H1 (cell line): ENCODE measurements at regions not wholly inside any gene's neighbourhood (a gene's known extent, or its start where the extent isn't known, plus 50 kb on each side); places are given as distances from the start of the nearest gene placed in this dataset.

ENCODE experiments used
- CTCF ChIA-PET: fragments of 300-600 bp; sonication (Branson Sonifier 250); formaldehyde crosslinking; loops from one replicate; lab custom pipeline; 2021; ENCODE audit not compliant: partially characterized antibody; lab: Charles Lee
- POLR2A ChIA-PET: fragments of 300-600 bp; sonication (Branson Sonifier 250); formaldehyde crosslinking; loops from one replicate; lab custom pipeline; 2021; ENCODE audit warnings: inconsistent platforms; ENCODE audit not compliant: partially characterized antibody; lab: Charles Lee
- DNase-seq, 2 experiments: peaks; one replicate each; pipeline versions ENCODE4 v3.0.0 to v3.0.0-alpha.2; 2010 to 2022; ENCODE audit warnings: low spot score in 2 of 2, low read depth in 1 of 2, mixed read lengths in 1 of 2
- FAIRE-seq: peaks from 2 replicates; lab custom pipeline; 2011; peaks lifted over from hg19 to GRCh38; lab: Jason Lieb, UNC
- H2AFZ ChIP-seq: 2 replicates; pipeline ENCODE4 v1.8.1; 2012; ENCODE audit warnings: low read length, inconsistent platforms
- H2AK5ac ChIP-seq: 2 replicates; pipeline ENCODE4 v1.6.1; 2013; ENCODE audit warnings: low read depth, low read length
- H2BK120ac ChIP-seq: replicated peaks from 2 replicates; pipeline ENCODE3; 2013; ENCODE audit warnings: low read depth, low read length, inconsistent platforms
- H2BK12ac ChIP-seq: 2 replicates; pipeline ENCODE4 v1.6.1; 2013; ENCODE audit warnings: low read depth, low read length
- H2BK15ac ChIP-seq: 2 replicates; pipeline ENCODE4 v1.6.1; 2013; ENCODE audit warnings: low read length
- H2BK20ac ChIP-seq: 2 replicates; pipeline ENCODE4 v1.6.1; 2013; ENCODE audit warnings: low read length
- H2BK5ac ChIP-seq: 2 replicates; pipeline ENCODE4 v1.6.1; 2013; ENCODE audit warnings: low read depth, low read length
- H3K14ac ChIP-seq: 2 replicates; pipeline ENCODE4 v1.6.1; 2013; ENCODE audit warnings: inconsistent platforms; ENCODE audit not compliant: insufficient read length
- H3K18ac ChIP-seq: 2 replicates; pipeline ENCODE4 v1.6.1; 2013; ENCODE audit warnings: low read length; ENCODE audit errors: extremely low read depth
- H3K23ac ChIP-seq: 2 replicates; pipeline ENCODE4 v1.6.1; 2013; ENCODE audit warnings: inconsistent platforms; ENCODE audit not compliant: insufficient read length
- H3K23me2 ChIP-seq: 2 replicates; pipeline ENCODE4 v1.6.1; 2013; ENCODE audit warnings: low read depth, low read length
- H3K27ac ChIP-seq: 2 replicates; pipeline ENCODE4 v1.6.1; 2011; ENCODE audit warnings: low read depth, low read length, inconsistent platforms
- H3K27me3 ChIP-seq, 4 experiments: replicated peaks in 1 of 4; 1 replicate in 1 of 4; 2 replicates in 3 of 4; pipeline versions ENCODE4 v1.6.1 to v1.8.1; 2011 to 2013; ENCODE audit warnings: low read length in 3 of 4, mild to moderate bottlenecking in 3 of 4, inconsistent platforms in 2 of 4, mixed read lengths in 2 of 4, moderate library complexity in 1 of 4; ENCODE audit not compliant: control insufficient read depth in 3 of 4, insufficient read depth in 3 of 4; ENCODE audit errors: extremely low read depth in 1 of 4
- H3K36me3 ChIP-seq, 4 experiments: 2 replicates each; pipeline versions ENCODE4 v1.6.1 to v1.8.1; 2011 to 2013; ENCODE audit warnings: mild to moderate bottlenecking in 4 of 4, low read length in 3 of 4, moderate library complexity in 2 of 4, control low read depth in 1 of 4, inconsistent platforms in 1 of 4; ENCODE audit not compliant: insufficient read depth in 4 of 4, control insufficient read depth in 2 of 4
- H3K4ac ChIP-seq: replicated peaks from 2 replicates; pipeline ENCODE3; 2013; ENCODE audit warnings: low read length, low read depth, mixed read lengths, inconsistent platforms; ENCODE audit not compliant: insufficient read length
- H3K4me1 ChIP-seq, 4 experiments: replicated peaks in 1 of 4; 1 replicate in 1 of 4; 2 replicates in 3 of 4; pipeline versions ENCODE4 v1.6.1 to v1.8.1; 2011 to 2013; ENCODE audit warnings: low read length in 3 of 4, inconsistent platforms in 2 of 4, mixed read lengths in 1 of 4; ENCODE audit not compliant: insufficient read depth in 4 of 4, control insufficient read depth in 3 of 4
- H3K4me2 ChIP-seq, 2 experiments: 2 replicates each; pipeline versions ENCODE4 v1.6.1 to v1.8.1; 2011 to 2013; ENCODE audit warnings: low read depth in 2 of 2, low read length in 2 of 2, control low read depth in 1 of 2, inconsistent platforms in 1 of 2, mild to moderate bottlenecking in 1 of 2; ENCODE audit not compliant: insufficient read depth in 1 of 2
- H3K4me3 ChIP-seq, 4 experiments: fragments of 200-600, 300-600 bp in 1 of 4; sonication (generic), shearing (Covaris generic), sonication (Bioruptor Twin) in 1 of 4; 2 replicates each; pipeline versions ENCODE4 v1.5.1 to v1.8.1; 2011 to 2016; ENCODE audit warnings: low read length in 4 of 4, low read depth in 3 of 4, control low read depth in 2 of 4, inconsistent platforms in 2 of 4, mild to moderate bottlenecking in 2 of 4, mixed read lengths in 1 of 4, moderate library complexity in 1 of 4; ENCODE audit not compliant: insufficient read depth in 2 of 4; ENCODE audit errors: extremely low read depth in 1 of 4
- H3K56ac ChIP-seq: replicated peaks from 2 replicates; pipeline ENCODE3; 2013; ENCODE audit warnings: low read depth, mild to moderate bottlenecking, mixed read lengths, low read length, inconsistent platforms; ENCODE audit not compliant: insufficient read length
- H3K79me1 ChIP-seq: 2 replicates; pipeline ENCODE4 v1.6.1; 2013; ENCODE audit warnings: low read depth, low read length, control low read depth
- H3K79me2 ChIP-seq, 2 experiments: 2 replicates each; pipeline versions ENCODE4 v1.6.1 to v1.8.1; 2012 to 2013; ENCODE audit warnings: low read length in 2 of 2, mild to moderate bottlenecking in 2 of 2, inconsistent platforms in 1 of 2; ENCODE audit not compliant: insufficient read depth in 2 of 2, control insufficient read depth in 1 of 2
- H3K9ac ChIP-seq, 4 experiments: replicated peaks in 1 of 4; 1 replicate in 1 of 4; 2 replicates in 3 of 4; pipeline versions ENCODE4 v1.6.1 to v1.8.1; 2011 to 2013; ENCODE audit warnings: low read depth in 3 of 4, low read length in 3 of 4, control low read depth in 2 of 4, mild to moderate bottlenecking in 2 of 4, moderate library complexity in 2 of 4, inconsistent platforms in 1 of 4; ENCODE audit errors: extremely low read depth in 1 of 4
- H3K9me3 ChIP-seq, 2 experiments: 2 replicates each; pipeline versions ENCODE4 v1.6.1 to v1.8.1; 2012 to 2013; ENCODE audit warnings: mild to moderate bottlenecking in 2 of 2, moderate library complexity in 2 of 2, control low read depth in 1 of 2, inconsistent platforms in 1 of 2, low read depth in 1 of 2, low read length in 1 of 2, mixed read lengths in 1 of 2; ENCODE audit not compliant: insufficient read depth in 2 of 2
- H4K20me1 ChIP-seq, 2 experiments: replicated peaks in 1 of 2; 2 replicates each; pipeline versions ENCODE3 to v1.8.1; 2011 to 2013; ENCODE audit warnings: inconsistent platforms in 2 of 2, low read length in 2 of 2, mild to moderate bottlenecking in 1 of 2; ENCODE audit not compliant: insufficient read depth in 2 of 2, control insufficient read depth in 1 of 2
- H4K5ac ChIP-seq: 2 replicates; pipeline ENCODE4 v1.6.1; 2013; ENCODE audit warnings: low read length, low read depth, mixed read lengths, inconsistent platforms; ENCODE audit not compliant: insufficient read length
- H4K8ac ChIP-seq: 2 replicates; pipeline ENCODE4 v1.8.0; 2013; ENCODE audit warnings: mild to moderate bottlenecking, moderate library complexity, low read length, inconsistent platforms; ENCODE audit not compliant: insufficient read depth; ENCODE audit errors: extremely low read depth
- H4K91ac ChIP-seq: replicated peaks from 2 replicates; pipeline ENCODE3; 2013; ENCODE audit warnings: low read length, mixed read lengths, inconsistent platforms; ENCODE audit not compliant: insufficient read length
- BRCA1 ChIP-seq: IDR thresholded peaks from 2 replicates; pipeline ENCODE4 v1.6.1; 2012; ENCODE audit warnings: low read depth, low read length, improper control_type of control experiment
- CBX5 ChIP-seq: fragments of 300-800, 300-1000 bp; sonication (generic); IDR thresholded peaks from 2 replicates; pipeline ENCODE4 v1.7.1; 2016; ENCODE audit warnings: antibody characterized with exemption, low read length, low read depth
- CEBPB ChIP-seq: IDR thresholded peaks from 2 replicates; pipeline ENCODE4 v1.6.1; 2012; ENCODE audit warnings: low read depth, low read length
- EP300 ChIP-seq, 2 experiments: IDR thresholded peaks; 1 replicate in 1 of 2; 2 replicates in 1 of 2; pipeline ENCODE4 v1.6.1; 2011 to 2012; ENCODE audit warnings: low read depth in 2 of 2, low read length in 2 of 2, mild to moderate bottlenecking in 2 of 2, borderline replicate concordance in 1 of 2, inconsistent platforms in 1 of 2, moderate library complexity in 1 of 2
- HDAC2 ChIP-seq, 2 experiments: fragments of 300-600 bp in 1 of 2; sonication (generic) in 1 of 2; IDR thresholded peaks; 2 replicates each; pipeline ENCODE4 v1.6.1; 2011 to 2012; ENCODE audit warnings: low read depth in 2 of 2, low read length in 2 of 2, mild to moderate bottlenecking in 2 of 2, moderate library complexity in 2 of 2, borderline replicate concordance in 1 of 2, inconsistent platforms in 1 of 2
- KDM1A ChIP-seq: fragments of 200-600, 300-600 bp; sonication (generic); IDR thresholded peaks from 2 replicates; pipeline ENCODE4 v1.7.1; 2016; ENCODE audit warnings: mild to moderate bottlenecking, low read length, borderline replicate concordance
- NANOG ChIP-seq: IDR thresholded peaks from 2 replicates; pipeline ENCODE4 v1.6.1; 2011; ENCODE audit warnings: low read length, low read depth, mild to moderate bottlenecking, inconsistent platforms; ENCODE audit not compliant: insufficient read depth, poor library complexity, severe bottlenecking
- POLR2A ChIP-seq, 2 experiments: IDR thresholded peaks; 1 replicate in 1 of 2; 2 replicates in 1 of 2; pipeline ENCODE4 v1.6.1; 2011; ENCODE audit warnings: low read depth in 2 of 2, low read length in 2 of 2, mild to moderate bottlenecking in 2 of 2; ENCODE audit errors: control extremely low read depth in 1 of 2
- RNF2 ChIP-seq: fragments of 200-900, 300-1000 bp; sonication (generic); IDR thresholded peaks from 2 replicates; pipeline ENCODE4 v1.7.1; 2016; ENCODE audit warnings: borderline replicate concordance, low read depth, mild to moderate bottlenecking, antibody characterized with exemption, low read length; ENCODE audit not compliant: poor library complexity, severe bottlenecking; ENCODE audit errors: missing control alignments
- SIN3A ChIP-seq, 2 experiments: IDR thresholded peaks in 1 of 2; conservative IDR thresholded peaks in 1 of 2; 2 replicates each; pipeline ENCODE4 v1.6.1; 2011 to 2012; ENCODE audit warnings: low read length in 2 of 2, improper control_type of control experiment in 1 of 2, low read depth in 1 of 2, mild to moderate bottlenecking in 1 of 2
- SIX5 ChIP-seq: IDR thresholded peaks from 2 replicates; pipeline ENCODE4 v1.6.1; 2011; ENCODE audit warnings: mild to moderate bottlenecking, low read depth, low read length
- SP1 ChIP-seq: IDR thresholded peaks from 2 replicates; pipeline ENCODE4 v1.6.1; 2011; ENCODE audit warnings: low read depth, low read length
- YY1 ChIP-seq: IDR thresholded peaks from 2 replicates; pipeline ENCODE4 v1.6.1; 2011; ENCODE audit warnings: low read depth, mild to moderate bottlenecking, low read length
- WGBS, 2 experiments: shearing (Covaris generic) in 1 of 2; methylation state at CpG; one replicate each; pipeline versions ENCODE4 v1.1.6 to v1.1.7; 2013 to 2015; ENCODE audit warnings: low lambda C conversion rate in 2 of 2, mixed read lengths in 2 of 2, inconsistent platforms in 1 of 2, low coverage in 1 of 2, missing lambda C conversion rate in 1 of 2; ENCODE audit not compliant: insufficient replicate concordance in 2 of 2, insufficient coverage in 1 of 2, insufficient read length in 1 of 2; ENCODE audit errors: extremely low coverage in 1 of 2, missing lambda C conversion rate in 1 of 2; 5-methylcytosine and 5-hydroxymethylcytosine counted together

- Histone ChIP-seq H4K20me1 (no peaks in the 10 kb centered on the region), H3K4ac (no peak overlapping the region), H3K56ac (no peak overlapping the region), H2BK12ac (no peak overlapping the region), H3K27me3 (no peaks in the 10 kb centered on the region), H2BK120ac (no peak overlapping the region), H3K23ac (no peak overlapping the region), H2BK5ac (no peak overlapping the region), H3K79me1 (no peaks in the 10 kb centered on the region), H2AK5ac (no peak overlapping the region), H3K36me3 (no peaks in the 10 kb centered on the region), H3K27ac (no peak overlapping the region), H3K9me3 (peaks cover 10 to 15% of the 10 kb centered on the region in 2 experiments), H3K14ac (no peak overlapping the region), H4K5ac (no peak overlapping the region), H3K4me2 (no peak overlapping the region), H3K4me3 (no peak overlapping the region), H4K8ac (no peak overlapping the region), H2BK20ac (no peak overlapping the region), H4K91ac (no peak overlapping the region), H3K4me1 (no peaks in the 10 kb centered on the region), H3K9ac (no peak overlapping the region), H2AFZ (no peak overlapping the region), H3K18ac (no peak overlapping the region), H3K23me2 (no peaks in the 10 kb centered on the region), H3K79me2 (no peaks in the 10 kb centered on the region), H2BK15ac (no peak overlapping the region)
- DNase-seq: no peak
- 92% methylated on average over 3 of the region's 3 CpGs; no CpG with 5 or more reads in 1 of the 2 experiments for WGBS, 2 experiments
- ChIA-PET POLR2A (no interaction called here), CTCF (no interaction called here)
- no peak for FAIRE-seq
- TF ChIP-seq BRCA1 (no peak), SP1 (no peak), CBX5 (no peak), EP300 (IDR thresholded peaks at IDR 0.05; ENCODE audit: borderline replicate concordance in 1 of 2, low read depth in 2 of 2, low read length in 2 of 2) (no peak), CEBPB (no peak), NANOG (no peak), SIX5 (no peak), YY1 (no peak), HDAC2 (IDR thresholded peaks at IDR 0.05; ENCODE audit: borderline replicate concordance in 1 of 2, low read depth in 2 of 2, low read length in 2 of 2) (no peak), RNF2 (no peak), SIN3A (conservative IDR thresholded peaks at IDR 0.05 in 1 of 2, IDR thresholded peaks at IDR 0.05 in 1 of 2; ENCODE audit: low read depth in 1 of 2, low read length in 2 of 2) (no peak), POLR2A (IDR thresholded peaks at IDR 0.05; ENCODE audit: control extremely low read depth in 1 of 2, low read depth in 2 of 2, low read length in 2 of 2) (no peak), KDM1A (no peak)
Observed at GRCh38 chr6:140385679-140386078, 1011.2 kb upstream of the CITED2 start.
